Muscle of leg (tissue), 3 donors: ENCODE measurements at regions not wholly inside any gene's neighbourhood (a gene's known extent, or its start where the extent isn't known, plus 50 kb on each side); places are given as distances from the start of the nearest gene placed in this dataset.
"Not testable (repeated sequence)": the region's sequence is repeated elsewhere in the genome, so short reads cannot be mapped to it uniquely, and the experiment has no call there.

Source experiments
- DNase-seq: peaks from one replicate; pipeline ENCODE4 v3.0.0; 2013
- H3K27ac ChIP-seq: one replicate; pipeline ENCODE4 v1.5.1; 2013; ENCODE audit warnings: mild to moderate bottlenecking, low read length, control low read depth
- H3K27me3 ChIP-seq: one replicate; pipeline ENCODE4 v1.6.1; 2013; ENCODE audit warnings: low read length; ENCODE audit not compliant: control insufficient read depth, insufficient read depth
- H3K36me3 ChIP-seq: one replicate; pipeline ENCODE4 v1.6.1; 2013; ENCODE audit warnings: low read length; ENCODE audit not compliant: control insufficient read depth, insufficient read depth
- H3K4me1 ChIP-seq: one replicate; pipeline ENCODE4 v1.6.1; 2013; ENCODE audit warnings: low read length; ENCODE audit not compliant: control insufficient read depth, insufficient read depth
- H3K4me3 ChIP-seq: one replicate; pipeline ENCODE4 v1.5.1; 2013; ENCODE audit warnings: low read length, control low read depth
- H3K9me3 ChIP-seq: replicated peaks from 2 replicates; pipeline ENCODE4 v1.6.1; 2013; ENCODE audit warnings: low read depth, low read length; ENCODE audit not compliant: control insufficient read depth
- WGBS: methylation state at CpG from one replicate; pipeline ENCODE4 v1.1.5; 2013; ENCODE audit warnings: missing lambda C conversion rate; ENCODE audit not compliant: insufficient coverage; 5-methylcytosine and 5-hydroxymethylcytosine counted together

GRCh38 chr6:57708061-57708460 is 390.6 kb downstream of the PRIM2 start:
- H3K27ac ChIP-seq, result not testable (repeated sequence)

GRCh38 chr6:57722546-57722945 is 405.1 kb downstream of the PRIM2 start:
- DNase-seq, H3K9me3 ChIP-seq, H3K27me3 ChIP-seq, H3K27ac ChIP-seq, H3K4me1 ChIP-seq, H3K36me3 ChIP-seq, H3K4me3 ChIP-seq: not testable (repeated sequence)
- 64% methylated on average over 1 of the region's 2 CpGs for WGBS

More at GRCh38 chr6:57708061-57708460, 390.6 kb downstream of the PRIM2 start:
- H3K9me3 ChIP-seq, H3K36me3 ChIP-seq, DNase-seq, H3K27me3 ChIP-seq, H3K4me3 ChIP-seq, H3K4me1 ChIP-seq: not testable (repeated sequence)

- H3K4me1 ChIP-seq, H3K27ac ChIP-seq, H3K4me3 ChIP-seq, H3K9me3 ChIP-seq, DNase-seq, H3K27me3 ChIP-seq, H3K36me3 ChIP-seq: not testable (repeated sequence)
- WGBS, result 72% methylated on average over 3 of the region's 10 CpGs
These were observed 406.5 kb downstream of the PRIM2 start for GRCh38 chr6:57723815-57724401.

- H3K27me3 ChIP-seq, DNase-seq, H3K4me1 ChIP-seq, H3K4me3 ChIP-seq, H3K27ac ChIP-seq, H3K36me3 ChIP-seq, H3K9me3 ChIP-seq: not testable (repeated sequence)
- no CpG with 5 or more reads among the region's 2 CpGs for WGBS
These were observed 412.0 kb downstream of the PRIM2 start for GRCh38 chr6:57729407-57729806.

GRCh38 chr6:57730726-57731125 is 413.3 kb downstream of the PRIM2 start:
- peak; percentile 8 for DNase-seq
- not testable (repeated sequence) for H3K27ac ChIP-seq, H3K36me3 ChIP-seq, H3K9me3 ChIP-seq, H3K27me3 ChIP-seq, H3K4me3 ChIP-seq, H3K4me1 ChIP-seq
- 33% methylated on average over 3 of the region's 4 CpGs for WGBS

- H3K27me3 ChIP-seq, H3K27ac ChIP-seq, H3K4me3 ChIP-seq, H3K9me3 ChIP-seq, DNase-seq, H3K4me1 ChIP-seq, H3K36me3 ChIP-seq: not testable (repeated sequence)
- 86% methylated on average over 3 of the region's 5 CpGs for WGBS
These were observed 430.3 kb downstream of the PRIM2 start for GRCh38 chr6:57747716-57748115.

GRCh38 chr6:57759850-57760249 is 442.4 kb downstream of the PRIM2 start:
- no CpG with 5 or more reads among the region's 1 CpG for WGBS

GRCh38 chr6:57792720-57793397 is 475.4 kb downstream of the PRIM2 start:
- not testable (repeated sequence) for H3K4me3 ChIP-seq, H3K9me3 ChIP-seq, DNase-seq, H3K4me1 ChIP-seq, H3K36me3 ChIP-seq, H3K27ac ChIP-seq
- WGBS, result 3% methylated on average over 8 of the region's 25 CpGs
- peaks cover 12% of the 10 kb centered on the region for H3K27me3 ChIP-seq

More at GRCh38 chr6:57759850-57760249, 442.4 kb downstream of the PRIM2 start:
- not testable (repeated sequence) for H3K27me3 ChIP-seq, DNase-seq, H3K4me1 ChIP-seq, H3K9me3 ChIP-seq, H3K4me3 ChIP-seq, H3K27ac ChIP-seq, H3K36me3 ChIP-seq

GRCh38 chr6:57793398-57793762 is 475.9 kb downstream of the PRIM2 start:
- peaks cover 12% of the 10 kb centered on the region for H3K27me3 ChIP-seq
- WGBS, result no CpG with 5 or more reads among the region's 9 CpGs
- H3K4me1 ChIP-seq, result not testable (repeated sequence)

GRCh38 chr6:57799703-57800479 is 482.5 kb downstream of the PRIM2 start:
- peaks cover 22% of the 10 kb centered on the region for H3K27me3 ChIP-seq
- 2% methylated on average over 19 of the region's 38 CpGs for WGBS
- H3K27ac ChIP-seq, H3K36me3 ChIP-seq, H3K9me3 ChIP-seq, H3K4me1 ChIP-seq: not testable (repeated sequence)
- peak; percentile 17 for DNase-seq
- peak overlapping the region; percentile 2 for H3K4me3 ChIP-seq

More at GRCh38 chr6:57793398-57793762, 475.9 kb downstream of the PRIM2 start:
- not testable (repeated sequence) for H3K9me3 ChIP-seq, DNase-seq, H3K27ac ChIP-seq, H3K4me3 ChIP-seq, H3K36me3 ChIP-seq
